Upper lobe of left lung (tissue), 6 donors: ENCODE measurements at regions not wholly inside any gene's neighbourhood (a gene's known extent, or its start where the extent isn't known, plus 50 kb on each side); places are given as distances from the start of the nearest gene placed in this dataset.

Experiments used
- ATAC-seq, 2 donors: fragments of 200-7000 bp; cut with Tn5 transposase; one replicate each; pipeline ENCODE4 v1.9.1; 2022; ENCODE audit warnings: mild to moderate bottlenecking in 2 of 2, moderate library complexity in 2 of 2; ENCODE audit not compliant: low FRiP score in 2 of 2
- DNase-seq, 2 donors: peaks; one replicate each; pipeline ENCODE4 v3.0.0-alpha.2; 2019 to 2020
- H3K27ac ChIP-seq, 4 donors: fragments of 200-600 bp; sonication (generic); one replicate each; pipeline ENCODE4 v1.5.1; 2016 to 2019
- H3K27me3 ChIP-seq, 4 donors: fragments of 200-600 bp; sonication (generic); one replicate each; pipeline ENCODE4 v1.5.1; 2017 to 2019
- H3K36me3 ChIP-seq, 4 donors: fragments of 200-600 bp; sonication (generic); one replicate each; pipeline ENCODE4 v1.5.1; 2016 to 2019
- H3K4me1 ChIP-seq, 4 donors: fragments of 200-600 bp; sonication (generic); one replicate each; pipeline ENCODE4 v1.5.1; 2018 to 2019
- H3K4me3 ChIP-seq, 4 donors: fragments of 200-600 bp; sonication (generic); one replicate each; pipeline ENCODE4 v1.5.1; 2017 to 2019; ENCODE audit warnings: mild to moderate bottlenecking in 2 of 4, moderate library complexity in 1 of 4
- H3K9me3 ChIP-seq, 4 donors: fragments of 200-600 bp; sonication (generic); one replicate each; pipeline ENCODE4 v1.5.1; 2018 to 2019
- CTCF ChIP-seq, 6 experiments: fragments of 450-650 bp in 4 of 6; fragments of 200-600 bp in 2 of 6; sonication (generic) in 2 of 6; IDR thresholded peaks; one replicate each; pipeline ENCODE4 v1.5.1; 2016 to 2019; ENCODE audit warnings: antibody characterized with exemption in 6 of 6
- EP300 ChIP-seq, 4 donors: sonication (generic); formaldehyde crosslinking; IDR thresholded peaks; one replicate each; pipeline ENCODE4 v1.5.1; 2017; ENCODE audit warnings: antibody characterized with exemption in 4 of 4, control low read depth in 2 of 4
- POLR2A ChIP-seq, 4 donors: fragments of 450-650 bp; IDR thresholded peaks; one replicate each; pipeline ENCODE4 v1.5.1; 2016 to 2017; ENCODE audit warnings: antibody characterized with exemption in 4 of 4, mild to moderate bottlenecking in 2 of 4
- POLR2AphosphoS5 ChIP-seq, 2 donors: sonication (generic); formaldehyde crosslinking; IDR thresholded peaks; one replicate each; pipeline ENCODE4 v1.5.1; 2017; ENCODE audit warnings: antibody characterized with exemption in 2 of 2
- WGBS, 2 donors: methylation state at CpG; one replicate each; pipeline ENCODE4 v1.1.5; 2017 to 2018; 5-methylcytosine and 5-hydroxymethylcytosine counted together
- donor health status: DM: no; HTN: no; CAD: no; lungs with moderate emphysema.
- donor health status: DM: no; HTN: yes; CAD: no; lungs with severe emphysema.

- no peaks in the 10 kb centered on the region for H3K9me3 ChIP-seq
- DNase-seq (no peak), ATAC-seq (no peak)
- no peaks in the 10 kb centered on the region for H3K36me3 ChIP-seq
- TF ChIP-seq EP300 (IDR thresholded peaks at IDR 0.05) (no peak), POLR2AphosphoS5 (IDR thresholded peaks at IDR 0.05) (no peak), CTCF (IDR thresholded peaks at IDR 0.05) (no peak), POLR2A (IDR thresholded peaks at IDR 0.05) (no peak)
- H3K4me3 ChIP-seq, result no peak overlapping the region
- 71 to 79% methylated on average over 1 of the region's 1 CpG for WGBS, 2 donors
- peaks cover 0 to 11% (median 8%) of the 10 kb centered on the region in 4 donors for H3K4me1 ChIP-seq
- no peak overlapping the region for H3K27ac ChIP-seq
- no peaks in the 10 kb centered on the region for H3K27me3 ChIP-seq
These were observed 51.8 kb upstream of the ANK3 start for GRCh38 chr10:60441515-60441914.

GRCh38 chr10:60439641-60440040 is 50.0 kb upstream of the ANK3 start:
- Histone ChIP-seq H3K36me3 (no peaks in the 10 kb centered on the region), H3K4me1 (no peaks in the 10 kb centered on the region), H3K27me3 (no peaks in the 10 kb centered on the region), H3K27ac (no peak overlapping the region), H3K4me3 (no peak overlapping the region), H3K9me3 (no peaks in the 10 kb centered on the region)
- TF ChIP-seq CTCF (IDR thresholded peaks at IDR 0.05) (no peak), POLR2A (IDR thresholded peaks at IDR 0.05) (no peak), POLR2AphosphoS5 (IDR thresholded peaks at IDR 0.05) (no peak), EP300 (IDR thresholded peaks at IDR 0.05) (no peak)
- WGBS, 2 donors, result 93 to 98% methylated on average over 2 of the region's 2 CpGs
- ATAC-seq (no peak), DNase-seq (no peak)
